8988T (cell line): ENCODE measurements at regions not wholly inside any gene's neighbourhood (a gene's known extent, or its start where the extent isn't known, plus 50 kb on each side); places are given as distances from the start of the nearest gene placed in this dataset.
"Not testable (repeated sequence)": the region's sequence is repeated elsewhere in the genome, so short reads cannot be mapped to it uniquely, and the experiment has no call there.

ENCODE experiments used
- DNase-seq: peaks from one replicate; pipeline ENCODE4 v3.0.0; 2011

- DNase-seq: no peak
Measured at GRCh38 chr10:63675171-63675570, 154.0 kb downstream of the REEP3 start.

GRCh38 chr10:63677001-63677400 lies 155.8 kb downstream of the REEP3 start:
- DNase-seq: no peak

- DNase-seq: not testable (repeated sequence)
Measured at GRCh38 chr10:63680545-63680944, 159.3 kb downstream of the REEP3 start.

DNA sequence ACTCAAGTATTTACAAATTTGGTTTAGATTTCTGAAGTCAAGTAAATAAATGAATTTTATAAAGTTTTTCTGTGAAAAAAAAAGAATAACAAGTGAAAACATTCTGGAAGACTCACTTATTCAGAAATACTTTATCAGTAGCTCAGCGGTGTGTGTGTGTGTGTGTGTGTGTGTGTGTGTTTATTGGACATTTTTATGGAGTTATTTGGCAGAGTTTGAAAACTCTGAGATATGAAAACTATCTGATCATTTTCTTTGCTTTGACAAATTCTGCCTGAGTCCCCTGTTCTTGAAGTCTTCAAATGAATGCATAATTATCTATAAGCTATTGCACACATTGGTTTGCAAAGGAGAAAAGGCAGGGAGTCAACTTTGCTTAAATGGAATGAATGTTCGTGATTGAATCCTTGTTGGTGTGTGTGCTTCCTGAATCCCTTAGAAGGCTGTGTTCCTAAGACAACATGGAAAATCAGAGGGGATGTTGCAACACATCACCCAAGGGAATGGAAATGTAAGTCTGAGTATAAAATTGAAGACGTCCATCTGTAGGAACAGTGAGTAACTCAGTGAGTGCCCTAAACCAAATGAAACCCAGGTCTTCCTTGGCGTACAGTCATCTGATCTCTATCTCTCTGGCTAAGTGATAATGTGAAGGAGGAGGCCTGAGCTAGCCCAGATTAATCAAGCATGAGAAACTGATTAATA lies 160.9 kb downstream of the REEP3 start:
- no peak for DNase-seq

DNA sequence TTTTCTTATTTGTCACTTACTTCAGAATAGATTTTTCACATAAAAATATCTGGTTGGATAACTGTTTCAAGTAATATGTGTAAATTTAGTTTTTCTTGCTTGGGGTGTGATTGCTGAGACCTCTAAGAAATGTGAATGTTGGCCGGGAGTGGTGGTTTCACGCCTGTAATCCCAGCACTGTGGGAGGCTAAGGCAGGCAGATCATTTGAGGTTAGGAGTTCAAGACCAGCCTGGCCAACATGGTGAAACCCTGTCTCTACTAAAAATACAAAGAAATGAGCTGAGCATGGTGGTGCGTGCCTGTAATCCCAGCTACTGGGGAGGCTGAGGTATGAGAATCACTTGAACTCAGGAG lies 161.5 kb downstream of the REEP3 start:
- DNase-seq: not testable (repeated sequence)

GRCh38 chr10:63683223-63683622 lies 162.0 kb downstream of the REEP3 start:
- no peak for DNase-seq

- no peak for DNase-seq
Measured at GRCh38 chr10:63683686-63684085, 162.5 kb downstream of the REEP3 start.

DNA sequence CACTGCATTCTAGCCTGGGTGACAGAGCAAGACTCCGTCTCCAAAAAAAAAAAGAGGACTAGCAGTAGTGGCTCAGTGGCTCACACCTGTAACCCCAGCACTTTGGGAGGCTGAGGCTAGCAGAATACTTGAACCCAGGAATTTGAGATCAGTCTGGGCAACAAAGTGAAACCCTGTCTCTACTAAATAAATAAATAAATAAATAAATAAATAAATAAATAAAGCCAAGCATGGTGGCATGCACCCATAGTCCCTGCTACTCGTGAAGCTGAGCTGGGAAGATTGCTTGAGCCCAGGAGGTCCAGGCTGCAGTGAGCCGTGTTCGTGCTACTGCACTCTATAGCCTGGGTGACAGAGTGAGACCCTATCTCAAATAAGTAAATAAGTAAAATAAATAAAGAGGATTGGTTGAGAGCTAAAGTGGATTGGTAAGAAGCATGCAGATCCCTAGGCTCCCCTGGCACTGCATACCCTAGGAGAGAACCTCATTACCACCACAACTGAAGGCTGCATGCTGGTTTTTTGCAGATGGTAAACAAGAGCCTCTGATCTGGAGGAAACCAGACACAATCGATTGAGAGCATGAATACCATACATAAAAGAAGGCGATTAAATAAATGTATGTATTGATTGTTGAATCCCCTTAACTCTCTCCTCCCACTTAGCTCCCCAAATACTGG lies 163.2 kb downstream of the REEP3 start:
- DNase-seq: no peak

DNA sequence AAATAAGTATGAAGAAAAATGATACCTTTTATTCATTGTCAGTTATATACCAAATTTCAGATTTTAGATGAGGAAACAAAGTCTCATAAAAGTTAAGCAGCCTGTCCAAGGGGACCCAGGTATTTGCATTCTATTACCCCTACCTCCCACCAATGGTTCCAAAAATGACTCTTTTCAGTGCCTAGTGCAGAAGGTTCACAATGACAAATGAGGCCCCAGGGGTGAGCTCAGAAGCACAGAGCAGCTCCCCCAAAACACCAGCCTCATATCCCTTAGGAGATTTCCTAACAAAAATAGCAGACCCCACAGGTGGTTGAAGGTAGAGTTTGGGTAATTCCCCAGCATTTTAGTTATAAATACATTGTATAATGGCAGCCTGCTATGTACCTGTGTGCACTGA lies 168.6 kb downstream of the REEP3 start:
- DNase-seq: no peak

DNA sequence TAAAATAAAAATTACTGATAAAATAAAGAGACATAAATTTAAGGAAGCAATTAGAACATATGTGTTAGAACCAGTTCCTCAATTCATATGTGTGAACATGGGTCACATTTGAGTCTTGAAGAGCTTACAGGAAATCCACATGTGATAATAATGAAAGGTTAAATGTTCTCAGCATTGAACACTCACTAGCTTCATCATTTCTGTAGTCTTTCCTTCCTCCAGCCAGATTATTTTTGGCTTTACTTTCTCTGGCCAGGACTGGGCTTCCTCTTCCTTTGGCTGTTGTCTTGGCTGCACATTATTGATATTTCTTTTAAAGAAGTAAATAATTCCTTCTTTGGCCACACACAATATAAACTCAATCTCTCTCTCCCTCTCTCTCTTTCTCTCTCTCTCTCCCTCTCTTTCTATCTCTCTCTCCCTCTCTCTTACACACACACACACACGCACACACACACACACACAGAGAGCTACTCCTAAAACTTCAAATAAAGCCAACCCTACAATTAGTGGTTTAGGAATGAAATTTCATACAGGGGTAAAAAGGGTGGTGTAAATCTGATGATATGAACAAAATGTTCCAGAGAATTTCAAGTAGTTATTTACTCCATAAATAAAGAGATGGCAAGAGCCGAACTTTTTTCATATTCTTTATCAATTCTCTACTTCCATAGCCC lies 171.2 kb downstream of the REEP3 start:
- DNase-seq: no peak

- not testable (repeated sequence) for DNase-seq
Measured at GRCh38 chr10:63693021-63693420, 171.8 kb downstream of the REEP3 start.

GRCh38 chr10:63696205-63696604 lies 175.0 kb downstream of the REEP3 start:
- no peak for DNase-seq

DNA sequence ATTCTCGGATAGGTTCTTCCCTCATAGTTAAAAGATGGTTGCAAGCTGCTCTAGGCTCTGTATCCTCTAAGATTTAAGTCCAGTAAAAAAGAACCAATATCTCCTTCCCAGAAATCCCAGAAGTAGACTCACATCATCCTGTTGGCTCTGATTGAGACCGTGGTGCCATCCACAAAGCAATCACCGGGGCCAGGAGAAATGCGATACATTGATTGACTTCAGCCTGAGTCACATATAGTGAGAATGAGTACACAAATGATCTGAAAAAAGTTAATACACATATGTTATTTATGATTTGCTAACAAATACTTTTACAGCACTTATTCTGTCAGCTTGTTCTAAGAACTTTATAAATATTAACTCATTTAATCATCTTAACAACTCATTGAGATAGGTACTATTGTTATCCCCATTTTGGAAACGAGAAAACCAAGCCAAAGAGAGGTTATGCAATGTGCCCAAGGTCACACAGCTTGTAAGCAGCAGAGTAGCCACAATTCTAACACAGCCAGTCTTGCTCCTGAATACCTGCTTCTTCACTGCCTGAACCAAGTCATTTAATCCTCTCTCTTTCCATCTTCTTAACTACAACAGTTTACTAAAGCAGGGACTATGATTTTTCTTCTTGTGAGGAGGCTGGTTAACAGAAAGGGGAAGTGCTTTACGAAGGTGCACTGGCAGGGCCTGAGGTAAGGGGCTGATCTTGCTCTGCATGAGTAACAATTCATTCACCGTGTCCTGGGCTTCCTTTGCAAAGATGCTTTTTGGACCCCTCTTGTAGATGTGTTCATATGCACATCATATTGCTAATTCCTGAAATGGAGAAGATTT lies 177.0 kb downstream of the REEP3 start:
- no peak for DNase-seq

- no peak for DNase-seq
Measured at GRCh38 chr10:63698787-63699150, 177.6 kb downstream of the REEP3 start.

GRCh38 chr10:63699785-63700613 lies 178.8 kb downstream of the REEP3 start:
- DNase-seq: no peak

DNA sequence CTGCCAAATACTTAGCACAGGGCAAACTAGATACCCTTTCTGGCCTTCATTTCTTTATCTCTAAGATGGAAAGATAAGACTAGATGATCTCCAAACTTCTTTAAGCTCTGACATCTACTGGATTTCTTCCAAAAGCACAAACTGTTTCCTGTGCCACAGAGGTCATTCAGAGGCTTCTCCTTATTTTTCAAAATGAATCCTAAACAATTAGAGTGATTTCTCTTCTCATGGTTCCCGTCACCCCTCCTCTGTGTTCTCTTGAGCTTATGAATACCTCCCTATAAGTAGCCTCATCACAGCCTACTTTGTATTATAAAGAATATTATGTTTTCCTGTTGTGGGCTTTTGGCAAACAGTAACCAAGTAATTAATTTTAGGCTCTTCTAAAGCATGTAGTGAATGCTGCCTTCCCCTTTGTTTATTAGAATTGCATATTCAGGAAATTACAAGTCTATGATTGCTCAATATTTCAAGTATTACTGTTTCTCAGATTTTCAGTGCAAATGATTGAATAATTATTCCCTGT lies 179.5 kb downstream of the REEP3 start:
- no peak for DNase-seq

DNA sequence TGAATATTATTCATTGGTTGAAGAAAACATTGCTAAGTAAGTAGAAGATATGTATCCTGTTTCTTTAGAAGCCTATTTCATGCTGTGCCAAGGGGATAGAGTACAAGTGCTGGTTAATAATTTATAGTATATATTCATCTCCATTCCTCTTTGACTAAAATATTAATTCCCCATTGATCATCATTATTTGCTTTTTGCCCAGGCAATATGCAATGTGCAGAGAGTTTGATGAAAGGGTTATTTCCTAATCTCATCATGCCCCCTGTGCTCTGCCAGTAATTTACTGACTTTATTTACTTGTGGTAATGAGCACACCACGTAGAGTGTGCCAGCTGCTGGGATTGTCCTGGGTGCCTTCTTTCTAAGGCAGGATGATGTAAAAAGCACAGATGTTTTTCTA lies 180.9 kb downstream of the REEP3 start:
- DNase-seq: no peak

GRCh38 chr10:63703113-63703670 lies 182.0 kb downstream of the REEP3 start:
- no peak for DNase-seq

GRCh38 chr10:63703740-63704345 lies 182.6 kb downstream of the REEP3 start:
- no peak for DNase-seq

DNA sequence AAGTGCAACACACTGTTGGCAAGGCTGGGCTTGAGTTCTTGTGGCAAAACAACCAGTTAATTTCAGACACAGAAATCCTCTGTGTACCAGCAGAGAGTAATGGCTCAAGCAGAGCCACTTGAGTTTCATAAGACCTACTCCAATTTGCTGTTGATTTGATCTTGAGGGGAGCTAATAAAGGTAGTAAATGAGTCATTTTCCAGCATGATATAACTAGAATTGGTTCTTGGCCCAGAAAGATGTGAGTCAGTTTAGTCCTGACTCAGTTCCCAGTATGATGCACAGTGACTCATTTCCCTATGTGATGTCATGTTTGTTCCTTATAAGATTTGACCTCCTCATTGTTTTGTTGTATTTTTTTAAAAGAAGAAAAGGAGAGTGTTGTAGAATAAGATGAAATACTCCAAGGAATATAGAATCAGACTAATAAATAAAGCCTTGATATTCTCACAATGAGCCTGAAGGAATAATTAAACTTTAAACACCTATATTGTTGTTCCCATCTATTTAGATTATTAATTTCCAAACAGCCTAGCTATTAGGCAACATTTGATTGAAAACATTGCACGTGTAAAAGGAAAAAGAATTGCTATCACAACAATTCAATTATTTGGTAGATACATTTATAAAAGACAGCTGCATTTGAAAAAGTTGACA lies 186.2 kb downstream of the REEP3 start:
- DNase-seq: no peak

GRCh38 chr10:63708421-63708820 lies 187.2 kb downstream of the REEP3 start:
- DNase-seq: no peak
